ENCODE measurements at regions not wholly inside any gene's neighbourhood (a gene's known extent, or its start where the extent isn't known, plus 50 kb on each side); places are given as distances from the start of the nearest gene placed in this dataset.

- DNase-seq: no peak
Observed at GRCh38 chr7:25895792-25896171, 256.2 kb upstream of the NFE2L3 start.

- DNase-seq: no peak
Observed at GRCh38 chr7:25897261-25897782, 254.7 kb upstream of the NFE2L3 start.

- no peak for DNase-seq
Observed at GRCh38 chr7:25900245-25900644, 251.8 kb upstream of the NFE2L3 start.

DNA sequence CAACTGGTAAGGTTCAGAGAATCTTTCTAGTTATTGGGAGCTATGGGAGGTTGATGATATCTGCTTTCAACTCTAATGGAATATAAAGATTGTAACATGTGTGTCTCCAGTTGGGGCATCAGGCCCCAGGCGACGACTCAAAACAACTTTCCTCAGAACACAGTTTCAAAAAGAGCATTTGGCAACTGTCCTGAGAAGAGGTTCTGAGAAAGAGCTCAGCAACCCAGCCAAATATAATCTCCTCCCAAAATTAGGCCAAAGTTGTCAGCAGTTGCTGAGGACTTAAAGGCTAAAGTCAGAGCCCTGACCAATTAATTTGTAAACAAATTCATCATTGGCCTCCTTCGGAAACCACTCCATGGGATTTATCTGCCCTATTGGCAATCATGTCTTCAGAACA is 251.1 kb upstream of the NFE2L3 start:
- DNase-seq: no peak

- DNase-seq: no peak
Observed at GRCh38 chr7:25901658-25902057, 250.3 kb upstream of the NFE2L3 start.

DNA sequence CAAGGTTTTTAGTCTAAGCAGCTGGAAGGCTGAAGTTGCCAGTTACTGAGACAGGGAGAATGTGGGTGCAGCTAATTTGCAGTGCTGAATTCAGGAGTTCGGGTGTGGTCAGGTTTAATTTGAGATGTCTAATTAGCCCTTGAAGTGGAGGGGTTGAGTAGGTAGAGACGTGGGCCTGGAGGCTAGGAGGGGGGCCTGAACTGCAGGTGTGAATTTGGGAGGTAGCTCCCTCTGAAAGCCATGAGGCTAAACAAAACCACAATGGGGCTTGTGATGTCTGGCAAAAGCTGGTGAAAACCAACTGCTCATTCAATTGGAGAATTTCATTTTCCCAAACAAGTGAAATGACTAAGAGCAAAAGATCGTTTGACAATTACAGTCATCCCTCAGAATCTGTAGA is 246.0 kb upstream of the NFE2L3 start:
- DNase-seq: no peak

DNA sequence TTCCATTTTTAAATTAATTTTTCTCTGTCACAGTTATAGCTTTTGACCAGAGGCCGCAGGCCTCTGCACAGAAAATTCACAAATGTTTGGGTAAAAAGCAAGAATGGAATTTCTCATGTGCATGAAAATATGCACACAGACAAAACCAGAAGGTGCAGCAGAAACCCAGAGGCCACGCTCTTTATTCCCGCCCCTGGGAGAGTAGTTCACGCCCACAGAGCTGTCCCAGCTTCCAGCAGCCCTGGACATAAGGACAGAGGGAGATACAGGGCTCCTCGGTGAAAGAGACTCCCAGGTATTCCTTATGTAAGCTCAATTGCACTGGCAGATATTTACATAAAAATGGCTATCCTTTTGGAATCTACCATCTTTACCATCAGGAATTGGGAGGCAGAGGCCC is 245.2 kb upstream of the NFE2L3 start:
- no peak for DNase-seq

- no peak for DNase-seq
Observed at GRCh38 chr7:25907214-25907613, 244.8 kb upstream of the NFE2L3 start.

- no peak for DNase-seq
Observed at GRCh38 chr7:25907731-25908130, 244.3 kb upstream of the NFE2L3 start.

- DNase-seq: no peak
Observed at GRCh38 chr7:25908154-25908949, 243.6 kb upstream of the NFE2L3 start.

DNA sequence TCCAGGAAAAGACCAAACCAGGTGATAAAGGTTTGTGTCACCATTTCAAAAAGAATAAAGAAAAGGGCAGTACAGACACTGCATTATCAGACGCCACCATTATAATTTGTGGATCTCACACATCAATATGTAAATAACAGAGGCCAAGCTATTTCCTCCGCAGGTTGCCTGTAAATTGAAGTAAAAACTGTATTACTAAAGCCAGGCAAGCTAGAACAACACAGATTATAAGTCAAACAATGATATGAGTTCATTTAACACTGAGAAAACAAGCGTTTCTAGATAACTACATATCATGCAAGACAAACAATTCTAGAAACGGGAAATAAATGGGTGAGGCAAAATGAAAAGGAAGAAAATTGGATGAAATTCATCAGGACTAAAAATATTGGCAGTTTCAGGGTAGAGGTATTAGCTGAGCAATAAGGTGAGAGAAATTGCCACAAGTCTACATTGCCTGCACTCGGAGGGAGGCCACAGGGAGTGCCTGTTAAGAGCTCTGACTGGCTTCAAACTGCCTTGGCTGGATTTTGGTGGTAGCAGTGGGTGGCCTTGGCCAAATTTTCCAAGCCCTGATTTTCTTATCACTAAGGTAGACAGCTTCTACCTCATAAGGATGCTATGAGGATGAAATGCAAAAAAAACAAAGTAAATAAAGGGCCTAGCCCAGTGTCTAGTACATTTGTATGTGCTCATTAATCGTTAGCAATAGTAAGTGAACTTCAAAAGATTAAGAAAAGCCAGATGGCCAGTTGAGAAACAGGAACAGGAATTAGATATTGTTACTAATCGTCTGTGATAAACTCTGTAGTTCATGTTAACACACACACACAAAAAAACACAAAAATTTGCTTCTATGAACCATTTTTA is 240.0 kb upstream of the NFE2L3 start:
- no peak for DNase-seq

GRCh38 chr7:25913598-25914224 is 238.3 kb upstream of the NFE2L3 start:
- DNase-seq: no peak

GRCh38 chr7:25918731-25919130 is 233.3 kb upstream of the NFE2L3 start:
- DNase-seq: no peak

DNA sequence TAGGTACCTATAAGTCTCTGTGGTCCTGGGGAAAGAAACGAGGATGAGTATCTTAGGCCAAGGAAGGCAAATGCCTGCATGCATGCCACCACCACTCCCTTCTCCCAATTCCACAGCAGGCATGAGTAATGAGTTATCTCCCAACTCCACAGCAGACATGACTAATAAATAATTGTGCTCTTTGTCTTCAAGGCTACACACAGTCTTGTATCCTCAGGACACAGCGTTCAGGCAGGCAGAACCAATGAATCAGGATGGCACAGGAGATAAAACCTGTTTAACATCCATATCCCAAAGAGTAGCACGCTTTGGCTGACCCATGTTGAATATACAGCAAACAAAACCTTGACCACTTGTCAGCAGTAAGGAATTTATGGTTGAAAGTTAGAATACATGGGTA is 229.7 kb upstream of the NFE2L3 start:
- DNase-seq: no peak

DNA sequence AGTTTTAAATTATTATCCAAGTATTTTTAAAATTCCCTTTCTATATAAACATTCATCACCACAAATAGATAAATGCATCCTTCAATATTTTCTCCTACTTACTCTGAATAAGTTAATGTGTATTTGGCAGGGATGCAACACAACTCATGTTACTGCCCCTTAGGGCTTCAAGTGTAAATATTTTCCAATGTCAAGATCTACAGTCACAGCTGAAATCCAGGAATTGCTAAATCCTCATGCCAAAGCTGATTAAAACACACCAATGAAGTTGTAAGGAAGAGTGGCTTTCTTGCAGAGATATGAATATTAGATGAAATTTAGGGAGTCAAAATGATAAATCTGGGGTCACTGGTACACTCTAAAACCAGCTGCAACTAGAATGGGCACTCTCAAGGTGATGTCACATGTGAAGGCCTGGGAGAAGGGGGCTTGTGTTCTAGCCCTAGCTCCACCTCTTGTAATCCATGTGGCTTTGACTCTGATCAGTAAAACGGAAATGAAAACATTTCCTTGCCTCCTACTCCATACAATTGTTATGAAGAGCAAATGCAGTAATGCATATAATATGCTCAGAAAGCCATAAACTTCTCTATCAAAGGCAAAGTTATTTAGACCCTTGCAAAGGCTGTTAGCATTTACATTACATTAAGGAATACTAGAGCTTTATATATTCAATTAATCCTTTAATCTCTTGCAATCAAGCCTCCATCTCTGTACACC is 228.1 kb upstream of the NFE2L3 start:
- no peak for DNase-seq

DNA sequence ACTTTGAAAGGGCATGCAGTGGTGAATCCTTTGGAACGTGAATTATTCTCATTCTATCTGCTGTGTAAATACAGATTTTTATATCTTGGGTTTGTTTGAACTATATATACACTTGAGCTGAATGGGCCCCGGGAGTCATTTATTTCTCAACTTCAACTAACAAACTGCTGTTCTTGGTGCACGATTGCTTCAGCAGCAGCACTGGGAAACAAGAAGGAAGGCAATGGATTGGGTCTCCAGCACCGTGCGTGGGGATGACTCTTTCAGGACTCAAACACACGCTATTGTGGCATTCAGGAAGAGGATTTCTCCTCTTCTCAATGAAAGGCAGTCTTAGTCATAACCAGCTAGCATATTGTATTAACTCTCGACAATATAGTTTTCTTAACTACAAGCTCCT is 226.0 kb upstream of the NFE2L3 start:
- DNase-seq: no peak

- DNase-seq: no peak
Observed at GRCh38 chr7:25926451-25926850, 225.5 kb upstream of the NFE2L3 start.

GRCh38 chr7:25926891-25927625 is 224.9 kb upstream of the NFE2L3 start:
- DNase-seq: no peak

- DNase-seq: no peak
Observed at GRCh38 chr7:25927626-25927978, 224.4 kb upstream of the NFE2L3 start.

DNA sequence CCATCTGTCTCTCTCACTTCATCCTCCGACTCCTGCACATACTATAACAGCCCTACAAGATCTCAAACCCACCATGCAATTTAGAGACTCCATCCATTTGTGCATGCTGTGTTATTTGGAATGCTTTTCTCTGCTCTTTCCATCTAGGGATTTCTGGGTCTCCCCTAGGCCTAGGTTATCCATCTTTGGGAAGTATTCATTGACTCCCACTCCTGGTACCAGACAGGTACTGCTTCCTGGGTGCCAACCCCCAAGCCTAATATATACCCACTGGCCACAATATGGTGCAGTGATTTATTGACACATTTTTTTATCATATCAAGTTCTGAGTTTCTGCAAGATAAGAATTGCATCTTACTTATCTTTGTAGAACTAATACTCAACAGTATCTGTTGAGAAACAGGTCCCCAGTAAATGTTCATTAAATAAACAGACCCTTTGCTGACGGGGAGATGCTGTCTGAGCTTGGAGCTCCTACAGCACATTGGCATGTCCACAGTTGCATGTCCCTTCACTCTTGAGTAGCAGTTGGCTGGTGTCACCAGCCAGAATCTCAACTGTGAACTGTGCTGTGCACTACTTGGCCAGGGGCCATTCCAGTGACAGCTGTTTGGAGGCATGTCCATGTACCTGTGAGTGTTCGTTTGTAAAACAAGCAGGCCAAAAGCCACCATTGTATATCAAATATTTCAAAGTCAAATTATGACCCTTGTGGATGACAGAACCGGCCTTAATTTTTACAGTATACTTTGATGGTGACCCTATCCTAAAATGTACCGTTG is 223.3 kb upstream of the NFE2L3 start:
- DNase-seq: no peak

- DNase-seq: no peak
Observed at GRCh38 chr7:25929448-25929847, 222.6 kb upstream of the NFE2L3 start.
